NOMO-1 (cell line): ENCODE measurements at regions not wholly inside any gene's neighbourhood (a gene's known extent, or its start where the extent isn't known, plus 50 kb on each side); places are given as distances from the start of the nearest gene placed in this dataset.

Experiments used
- DNase-seq, 2 experiments: peaks; one replicate each; lab custom pipeline; 2025; ENCODE audit not compliant: unreplicated experiment in 2 of 2; lab: John Stamatoyannopoulos, UW

DNA sequence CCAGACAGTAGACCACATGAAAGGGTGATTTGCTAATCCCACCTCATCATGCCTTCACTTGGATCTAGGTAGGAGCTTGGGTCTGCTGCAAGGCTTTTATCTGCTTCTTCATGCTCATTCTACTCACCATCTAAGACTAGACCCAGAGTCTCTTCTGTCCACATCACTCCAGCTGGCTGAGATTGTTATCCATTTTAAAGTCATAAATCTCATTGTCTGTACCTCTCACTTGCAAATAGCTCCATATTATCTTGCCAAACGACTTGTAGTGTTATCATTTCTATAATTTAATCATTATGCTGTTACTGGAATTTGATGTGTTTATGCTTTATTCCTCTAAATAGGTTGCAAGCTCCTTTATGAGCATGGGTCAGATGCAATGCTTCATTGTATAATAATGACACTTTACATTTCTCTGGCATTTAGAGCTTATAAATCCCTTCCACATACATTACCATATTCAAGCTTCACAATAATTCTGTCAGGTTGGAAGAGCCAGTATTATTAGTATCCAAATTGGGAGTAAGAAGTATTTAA lies 254.2 kb upstream of the SORL1-AS1 start:
- no peak for DNase-seq

DNA sequence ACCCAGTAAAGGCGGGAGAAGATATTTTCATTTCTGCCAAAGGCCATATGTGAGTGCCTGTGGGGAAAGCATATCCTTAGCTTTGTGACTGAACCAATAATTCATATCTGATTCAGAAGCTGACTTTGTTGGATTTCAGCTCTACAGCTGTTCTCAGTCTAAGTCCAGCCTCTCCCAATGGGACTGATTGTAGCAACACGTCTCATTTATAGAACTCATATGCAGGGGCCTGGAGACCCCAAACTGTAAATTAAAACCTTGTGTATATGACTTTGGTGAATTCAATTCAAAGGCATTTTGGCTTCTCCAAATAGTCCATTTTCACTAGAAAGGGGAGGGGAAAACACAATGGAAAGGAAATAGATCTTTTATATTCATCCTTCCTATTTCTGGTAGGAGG lies 250.4 kb upstream of the SORL1-AS1 start:
- DNase-seq = no peak

DNA sequence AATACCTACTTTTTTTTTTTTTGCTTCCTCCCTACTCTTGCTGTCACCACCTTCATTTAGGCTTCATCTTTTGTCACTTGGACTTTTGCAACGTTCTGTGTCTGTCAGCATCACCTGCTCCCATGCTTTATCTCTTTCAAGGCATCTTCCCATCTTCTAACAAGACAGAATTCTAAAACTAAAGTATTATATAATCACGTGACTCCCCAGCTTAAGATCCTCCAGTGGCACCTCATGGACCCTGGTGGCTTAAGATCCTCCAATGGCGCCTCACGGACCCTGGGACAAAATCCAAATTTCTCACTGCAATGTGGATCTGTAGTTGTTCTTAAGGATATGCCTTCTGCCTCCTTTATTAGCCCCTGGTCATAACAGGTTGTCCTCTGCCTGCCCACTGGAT lies 248.2 kb upstream of the SORL1-AS1 start:
- DNase-seq = no peak

DNA sequence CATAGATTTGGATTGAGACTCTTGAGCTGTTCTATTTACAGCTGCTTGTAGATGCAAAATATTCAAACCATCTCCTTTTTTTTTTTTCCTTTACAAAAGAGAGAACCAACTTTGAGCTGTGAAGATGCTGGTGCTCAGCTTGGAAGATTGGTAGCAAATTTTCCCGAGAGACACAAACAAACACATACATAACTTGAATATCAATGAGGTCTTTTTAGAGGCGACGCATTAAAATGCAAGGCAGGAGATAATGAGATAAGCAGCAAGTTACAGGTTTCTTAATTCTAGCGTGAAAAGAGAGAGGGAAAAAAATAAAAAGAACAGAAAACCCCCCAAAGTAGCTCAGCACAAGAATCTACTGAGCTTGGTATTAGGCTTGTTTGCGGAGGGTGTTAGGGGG lies 247.0 kb upstream of the SORL1-AS1 start:
- no peak for DNase-seq

DNA sequence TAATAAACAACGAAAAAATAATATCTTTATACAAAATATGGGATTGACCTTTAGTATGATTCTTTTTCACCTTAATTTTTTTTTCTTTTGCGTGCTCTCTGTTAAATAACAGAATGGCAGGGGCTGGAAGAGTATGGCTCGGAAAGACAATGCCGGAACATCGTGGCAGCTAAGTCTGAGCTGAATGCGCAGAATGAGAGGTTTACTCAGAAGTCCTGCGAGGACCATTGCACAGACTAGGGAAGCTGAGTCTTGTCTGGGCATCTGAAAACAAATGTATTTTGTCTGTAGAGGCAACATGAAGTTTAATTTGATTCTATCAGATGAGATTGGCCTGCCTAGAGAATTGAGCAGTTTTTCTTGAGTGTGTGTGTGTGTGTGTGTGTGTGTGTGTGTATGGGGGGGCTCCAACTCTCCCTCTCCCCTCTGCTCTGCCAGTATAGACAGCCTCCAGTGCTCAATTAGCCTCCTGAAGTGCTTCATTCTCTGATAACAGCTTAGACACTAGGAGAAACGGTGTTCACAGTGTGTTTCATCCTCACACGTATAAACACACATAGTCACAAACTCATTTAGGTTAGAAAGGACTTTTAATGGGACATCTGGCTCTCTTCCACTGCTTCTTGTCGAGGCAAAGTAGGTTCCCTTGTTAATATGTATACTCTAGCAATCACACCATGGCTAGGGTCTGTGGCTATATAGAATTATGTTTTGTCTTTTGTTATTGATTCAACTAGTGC lies 244.3 kb upstream of the SORL1-AS1 start:
- DNase-seq = no peak

DNA sequence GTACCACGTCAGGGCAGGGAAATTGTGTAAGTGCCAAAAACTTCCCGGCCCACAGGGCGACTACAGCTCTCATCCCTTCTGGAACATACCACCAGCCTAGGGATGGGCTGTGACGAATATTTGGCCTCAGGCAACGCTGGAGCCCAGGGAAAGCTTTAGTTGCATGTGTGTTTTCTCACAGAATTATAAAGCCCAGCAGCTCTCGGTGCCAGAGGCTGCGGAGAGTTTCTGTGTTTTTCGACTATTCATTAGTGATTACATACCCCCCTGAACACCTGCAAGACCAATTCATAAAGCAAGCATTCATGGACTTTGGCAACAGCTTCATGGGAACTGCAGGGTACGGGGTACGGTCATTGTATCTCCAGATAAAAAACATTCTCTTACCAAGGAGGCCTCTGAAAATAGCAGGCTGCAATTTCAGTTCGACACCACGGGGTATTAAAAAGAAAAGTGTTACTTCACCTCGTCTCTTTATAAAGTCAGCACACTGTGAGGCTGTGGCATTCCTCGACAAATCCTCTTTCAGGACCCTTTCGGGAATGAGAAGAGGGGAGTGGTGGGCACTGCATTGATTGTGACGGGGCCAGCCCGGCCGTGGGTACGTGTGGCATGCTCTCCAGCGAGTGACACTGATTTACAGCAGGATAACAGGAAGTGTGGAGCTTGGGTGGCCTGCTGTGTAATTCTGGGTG lies 243.6 kb upstream of the SORL1-AS1 start:
- no peak for DNase-seq

DNA sequence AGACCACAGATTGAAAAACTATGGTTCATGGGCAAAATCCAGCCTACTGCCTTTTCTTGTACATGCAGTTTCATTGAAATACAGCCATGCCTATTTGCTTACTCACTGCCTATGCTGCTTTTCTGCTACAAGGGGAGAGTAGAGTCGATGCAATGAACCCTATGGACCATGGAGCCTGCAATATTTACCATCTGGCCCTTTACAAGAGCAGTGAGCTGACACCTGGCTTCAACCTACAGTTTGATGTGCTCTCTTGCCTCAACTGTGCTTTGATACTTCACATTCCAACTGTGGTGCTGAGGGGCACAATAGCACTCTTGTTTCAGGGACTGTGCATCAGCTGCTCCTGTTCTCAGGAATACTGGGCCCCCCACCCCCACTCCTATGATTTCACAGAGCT lies 239.5 kb upstream of the SORL1-AS1 start:
- DNase-seq = no peak

DNA sequence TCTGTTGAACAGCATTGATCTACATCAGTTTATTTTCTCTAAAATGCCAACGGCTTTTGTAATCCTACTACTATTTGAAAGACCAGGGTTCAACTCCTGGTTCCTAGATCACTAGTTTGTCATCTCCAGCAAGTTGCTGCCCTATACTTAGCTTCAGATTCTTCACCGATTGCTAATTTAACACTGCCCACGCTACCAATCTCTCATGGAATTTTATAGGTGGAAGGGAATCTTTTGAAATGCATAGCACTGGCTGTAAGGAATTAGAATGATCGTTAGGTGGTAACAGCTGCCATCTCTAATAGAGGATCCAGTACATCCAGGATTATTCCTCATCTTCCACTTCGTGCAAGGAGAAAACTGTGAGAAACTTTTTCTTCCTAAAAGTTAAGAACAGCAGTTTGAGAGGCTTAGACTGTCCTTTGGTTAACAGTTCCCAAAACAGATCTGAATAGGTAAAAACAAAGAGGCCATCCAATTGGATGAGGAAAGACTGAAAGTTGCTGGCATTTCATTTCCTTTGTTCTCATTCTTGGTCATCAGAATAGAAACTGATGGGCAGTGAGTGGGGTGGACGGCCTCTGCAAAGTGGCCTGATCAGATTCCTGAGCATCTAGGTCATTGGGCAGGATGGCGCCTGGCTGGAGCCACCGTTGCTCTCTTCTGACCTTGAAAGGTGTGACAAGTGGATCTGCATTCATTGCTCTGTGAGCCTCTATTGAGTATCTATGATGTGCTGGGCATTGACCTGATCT lies 236.3 kb upstream of the SORL1-AS1 start:
- DNase-seq = no peak

DNA sequence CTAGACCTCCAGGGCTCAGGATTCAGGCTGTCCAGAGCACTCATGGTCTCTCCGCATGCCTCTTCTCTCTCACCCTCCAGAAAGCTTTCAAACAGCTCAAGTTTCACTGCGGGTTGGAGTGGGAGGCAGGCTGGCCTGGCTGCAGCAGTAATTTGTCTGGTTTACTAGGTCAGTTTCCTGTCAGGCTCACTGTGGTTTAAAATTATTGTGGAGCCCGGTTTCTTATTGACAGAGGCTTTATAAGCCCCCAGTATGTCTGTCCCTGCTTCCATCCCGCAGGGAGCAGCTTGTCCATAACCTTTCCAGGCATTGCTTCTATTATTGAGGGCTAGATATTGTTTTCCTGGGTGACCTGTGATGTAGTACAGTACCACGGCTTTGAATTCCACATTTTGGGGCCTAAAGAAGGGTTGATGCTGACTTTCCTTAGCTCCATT lies 235.3 kb upstream of the SORL1-AS1 start:
- no peak for DNase-seq

DNA sequence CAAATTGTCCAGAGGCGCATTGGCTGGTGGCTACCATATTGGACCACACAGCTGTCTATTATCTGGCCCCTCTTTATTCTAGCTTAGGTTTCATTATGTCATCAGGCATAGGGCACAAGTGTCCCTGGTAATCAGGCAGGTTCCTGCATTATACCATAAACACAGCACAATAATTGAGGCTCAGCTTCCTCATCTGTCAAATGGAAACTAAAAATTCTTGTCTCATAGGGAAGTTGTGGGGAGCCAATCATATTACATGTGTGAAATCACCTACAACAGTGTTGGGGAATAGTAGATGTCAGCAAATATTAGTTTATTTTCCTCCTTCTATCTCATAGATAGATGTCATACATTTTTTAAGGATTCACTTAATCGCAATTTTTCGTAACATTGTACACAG lies 231.0 kb upstream of the SORL1-AS1 start:
- peak in 1 of 2 experiments; percentile 3 for DNase-seq
